ENCODE measurements at regions not wholly inside any gene's neighbourhood (a gene's known extent, or its start where the extent isn't known, plus 50 kb on each side); places are given as distances from the start of the nearest gene placed in this dataset.

DNA sequence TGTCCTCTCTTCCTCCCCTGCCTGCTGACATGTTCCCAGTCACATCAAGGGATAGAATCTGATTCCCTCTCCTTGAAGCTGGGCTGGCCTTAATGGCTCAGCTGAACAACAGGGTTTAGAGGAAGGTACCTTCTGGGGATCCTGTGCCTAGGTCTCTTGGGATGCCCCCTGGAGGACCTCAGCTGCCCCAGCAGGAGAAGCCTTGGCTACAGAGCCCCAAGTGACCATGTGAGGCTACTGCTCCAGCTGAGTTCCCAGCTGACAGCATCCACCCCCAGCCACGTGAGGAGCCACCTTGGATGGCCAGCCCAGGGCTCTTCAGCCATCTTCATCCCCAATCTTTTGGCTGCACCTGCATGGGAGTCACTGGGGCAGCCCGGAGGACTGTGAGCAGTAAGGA is 1499.3 kb downstream of the TBC1D22A start:
- TF ChIP-seq ZNF565 (CRISPR knock-in tag; conservative IDR thresholded peaks at IDR 0.05; ENCODE audit: low read depth) (no peak), RARB (CRISPR knock-in tag; IDR thresholded peaks at IDR 0.05) (no peak), PPARA (CRISPR knock-in tag; IDR thresholded peaks at IDR 0.05; ENCODE audit: borderline replicate concordance) (no peak), TSHZ2 (CRISPR knock-in tag; IDR thresholded peaks at IDR 0.05) (no peak)

Data from SK-N-SH treated with all-trans-retinoic acid at 6 μM for 48 hours (cell line).